ENCODE measurements at regions not wholly inside any gene's neighbourhood (a gene's known extent, or its start where the extent isn't known, plus 50 kb on each side); places are given as distances from the start of the nearest gene placed in this dataset.

DNA sequence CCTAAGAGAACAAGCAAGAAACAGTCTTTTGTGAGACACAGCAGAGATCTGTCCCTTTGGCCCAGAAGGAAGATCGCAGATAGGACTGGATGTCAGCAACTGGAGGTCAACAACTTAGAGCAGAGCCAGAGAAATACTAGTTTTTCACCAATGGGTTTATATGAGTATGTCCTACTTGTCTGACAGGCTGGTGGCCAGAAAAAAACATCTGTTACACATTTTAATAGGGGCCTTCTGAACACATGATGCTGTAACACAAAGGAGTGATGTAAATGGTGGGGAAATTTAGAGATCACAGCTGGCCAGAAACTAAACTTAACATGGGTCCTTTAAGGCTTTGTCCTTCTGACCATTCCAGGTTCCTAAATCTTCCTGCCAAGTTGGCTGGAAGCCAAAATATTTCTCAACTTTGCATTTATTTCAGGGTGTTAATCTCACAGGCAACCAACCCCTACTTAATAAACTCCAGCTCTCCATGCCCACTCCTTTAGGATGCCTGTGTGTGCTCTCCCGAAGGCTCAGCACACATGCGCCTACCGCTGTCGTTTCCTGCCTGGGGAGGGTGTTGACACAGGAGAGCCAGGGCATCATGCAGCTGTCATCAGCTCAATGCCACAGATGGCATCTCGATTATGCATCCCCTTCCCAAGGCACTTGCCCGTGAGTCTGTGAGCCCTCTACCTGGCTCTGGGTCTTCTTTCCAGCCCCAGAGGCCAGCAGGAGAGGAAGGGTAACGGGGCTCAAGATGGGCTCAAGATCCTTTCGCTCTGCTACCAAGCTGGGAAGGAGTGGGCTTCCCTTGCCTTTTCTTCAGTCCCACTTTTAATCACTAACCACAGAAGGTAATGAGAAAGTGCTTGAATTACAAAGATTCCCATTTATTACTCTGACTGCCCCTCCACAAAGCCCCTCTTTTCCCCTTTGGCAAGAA lies 252.5 kb downstream of the ETAA1 start:
- FAIRE-seq (no peak), DNase-seq (ENCODE audit: low spot score in 2 of 2) (no peak)

GRCh38 chr2:67650291-67651133 lies 253.4 kb downstream of the ETAA1 start:
- DNase-seq (ENCODE audit: low spot score in 2 of 2) (peak; percentile 3 to 32), FAIRE-seq (no peak)

DNA sequence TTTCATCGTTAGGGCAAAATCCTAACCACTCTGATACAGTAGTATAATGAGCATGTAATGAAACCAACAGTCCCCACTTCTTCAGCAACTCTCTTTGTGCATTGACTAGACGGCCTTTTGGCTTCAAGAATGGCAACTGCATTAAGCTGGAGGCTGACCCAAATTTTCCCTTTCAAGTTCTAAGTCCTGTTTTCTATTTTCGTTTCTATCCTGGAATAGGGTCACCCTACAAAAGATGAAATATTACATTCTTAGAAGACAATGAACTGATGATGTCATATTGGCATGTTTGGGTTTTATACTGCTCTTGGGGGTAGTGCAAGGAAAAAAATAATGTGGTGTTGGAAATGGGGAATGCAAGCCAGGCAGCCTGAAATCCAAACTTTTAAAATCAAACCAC lies 254.4 kb downstream of the ETAA1 start:
- FAIRE-seq (no peak), DNase-seq (ENCODE audit: low spot score in 2 of 2) (no peak)

DNA sequence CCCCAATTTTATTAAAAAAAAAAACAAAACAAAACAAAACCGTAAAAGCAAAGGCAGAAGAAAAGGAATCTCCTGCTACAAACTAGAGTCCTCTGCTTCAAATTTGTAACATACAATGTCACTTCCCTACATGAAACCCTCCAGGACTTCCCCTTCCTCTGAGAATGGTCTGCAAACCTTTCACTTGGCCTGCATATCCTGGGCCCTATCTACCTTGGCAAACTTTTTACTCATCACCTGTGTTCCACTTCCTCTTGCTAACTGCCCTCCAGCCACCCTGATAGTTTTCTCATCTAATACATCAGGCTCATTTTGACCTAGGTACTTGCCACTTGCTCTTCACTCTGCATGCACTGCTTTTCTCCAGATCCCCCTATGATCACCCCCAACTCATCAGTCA lies 255.5 kb downstream of the ETAA1 start:
- no peak for FAIRE-seq

DNA sequence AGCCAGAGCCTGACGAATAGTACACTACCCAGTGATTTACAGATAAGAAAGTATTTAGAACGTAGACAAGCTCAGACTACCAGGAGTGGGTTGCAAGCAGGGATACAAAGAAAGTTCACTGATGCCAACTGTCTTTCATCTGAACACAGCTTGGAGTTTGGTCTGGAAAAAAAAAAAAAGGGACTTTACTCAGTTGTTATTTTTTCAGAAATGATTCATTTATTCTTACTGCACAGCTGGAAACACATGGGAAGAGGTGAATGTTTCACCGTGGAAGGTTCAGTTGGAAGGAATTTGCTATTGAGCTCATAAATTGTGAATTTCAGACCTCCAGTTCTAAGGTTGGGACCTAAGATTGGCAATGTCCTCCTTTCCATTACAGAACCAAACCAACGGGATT lies 259.7 kb downstream of the ETAA1 start:
- DNase-seq (ENCODE audit: low spot score in 2 of 2) (no peak), FAIRE-seq (no peak)

More for the DNA sequence above, 255.5 kb downstream of the ETAA1 start:
- DNase-seq (ENCODE audit: low spot score in 2 of 2), result no peak

GRCh38 chr2:67658820-67659219 lies 261.7 kb downstream of the ETAA1 start:
- DNase-seq (ENCODE audit: low spot score in 2 of 2) (no peak), FAIRE-seq (no peak)

DNA sequence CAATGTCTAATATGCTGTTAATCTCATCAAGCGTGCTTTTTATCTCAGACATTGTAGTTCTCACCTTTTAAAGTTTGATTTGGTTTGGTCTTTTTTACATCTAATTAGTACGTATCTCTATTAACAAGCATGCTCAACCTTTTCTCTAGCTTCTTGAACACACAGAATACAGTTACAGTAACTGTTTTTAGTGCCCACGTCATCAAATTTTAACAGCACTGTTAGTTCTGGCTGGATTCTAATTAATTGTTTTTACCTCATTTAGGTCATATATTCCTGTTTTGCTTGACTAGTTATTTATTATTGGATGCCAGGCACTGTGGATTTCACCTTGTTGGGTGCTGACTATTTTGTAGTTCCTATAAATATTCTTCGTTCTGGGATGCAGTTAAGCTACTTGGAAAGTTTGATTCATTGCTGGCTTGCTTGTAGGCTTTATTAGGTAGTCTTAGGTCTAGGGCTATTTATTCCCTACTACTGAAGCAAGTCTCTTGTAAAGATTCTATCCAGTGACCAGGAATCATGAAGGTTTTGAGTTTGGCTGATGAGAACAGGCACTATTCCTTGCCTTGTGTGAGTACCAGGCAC lies 263.0 kb downstream of the ETAA1 start:
- FAIRE-seq, result no peak
- no peak for DNase-seq (ENCODE audit: low spot score in 2 of 2)

- FAIRE-seq, result no peak
Observed at GRCh38 chr2:67660871-67661270, 263.7 kb downstream of the ETAA1 start.

GRCh38 chr2:67662222-67662621 lies 265.1 kb downstream of the ETAA1 start:
- FAIRE-seq, result no peak

More at GRCh38 chr2:67660871-67661270, 263.7 kb downstream of the ETAA1 start:
- DNase-seq (ENCODE audit: low spot score in 2 of 2), result no peak

DNA sequence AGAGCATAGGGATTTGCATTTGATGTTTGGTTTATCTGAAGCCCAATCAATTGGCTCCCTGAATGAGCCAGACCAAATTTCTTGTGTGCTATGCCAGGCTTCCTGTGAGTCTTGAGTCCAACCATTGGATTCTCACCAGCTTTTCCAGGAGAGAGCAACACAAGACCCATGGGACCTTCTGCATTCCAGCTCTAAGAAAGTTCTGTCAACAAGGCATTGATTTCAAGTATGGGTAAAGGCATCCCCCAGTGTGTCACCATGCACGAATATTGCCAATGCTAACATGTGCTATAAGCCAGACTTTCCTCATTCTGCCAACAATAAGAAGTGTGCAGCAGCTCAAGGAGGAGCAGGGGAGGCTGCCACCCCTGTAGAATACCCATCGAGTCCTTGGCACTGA lies 266.6 kb downstream of the ETAA1 start:
- FAIRE-seq (no peak), DNase-seq (ENCODE audit: low spot score in 2 of 2) (no peak)

More at GRCh38 chr2:67662222-67662621, 265.1 kb downstream of the ETAA1 start:
- no peak for DNase-seq (ENCODE audit: low spot score in 2 of 2)

DNA sequence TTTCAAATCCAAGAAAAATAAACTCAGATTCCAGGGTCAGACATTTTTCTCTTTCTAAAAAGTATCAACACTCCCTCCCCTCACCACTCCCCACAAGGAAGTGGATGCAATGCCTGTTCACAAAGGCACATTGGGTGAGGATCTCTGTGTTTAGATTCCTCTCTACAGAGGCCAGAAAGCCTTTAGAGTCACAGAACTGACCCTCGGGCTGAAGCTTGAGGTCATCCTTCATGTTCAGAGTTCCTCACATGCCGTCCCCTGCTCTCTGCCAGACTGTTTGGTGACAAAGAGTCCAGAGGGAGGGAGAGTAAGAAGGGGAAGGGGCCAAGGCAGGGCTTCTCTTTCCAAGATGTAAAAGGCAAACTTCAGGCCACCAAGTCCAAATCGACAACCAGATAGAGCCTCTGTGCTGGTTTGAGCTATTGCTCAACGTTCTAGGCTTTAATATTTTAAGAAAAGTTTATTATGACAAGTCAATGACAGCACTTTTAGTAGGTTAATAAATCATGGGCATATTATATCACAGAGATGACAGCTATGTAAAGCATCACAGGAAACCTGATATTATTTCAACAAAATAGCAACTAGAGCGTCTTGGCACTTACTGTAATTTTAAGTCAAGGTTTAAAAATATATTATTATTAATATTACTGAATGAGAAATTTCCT lies 269.4 kb downstream of the ETAA1 start:
- DNase-seq (ENCODE audit: low spot score in 2 of 2) (no peak), FAIRE-seq (no peak)

DNA sequence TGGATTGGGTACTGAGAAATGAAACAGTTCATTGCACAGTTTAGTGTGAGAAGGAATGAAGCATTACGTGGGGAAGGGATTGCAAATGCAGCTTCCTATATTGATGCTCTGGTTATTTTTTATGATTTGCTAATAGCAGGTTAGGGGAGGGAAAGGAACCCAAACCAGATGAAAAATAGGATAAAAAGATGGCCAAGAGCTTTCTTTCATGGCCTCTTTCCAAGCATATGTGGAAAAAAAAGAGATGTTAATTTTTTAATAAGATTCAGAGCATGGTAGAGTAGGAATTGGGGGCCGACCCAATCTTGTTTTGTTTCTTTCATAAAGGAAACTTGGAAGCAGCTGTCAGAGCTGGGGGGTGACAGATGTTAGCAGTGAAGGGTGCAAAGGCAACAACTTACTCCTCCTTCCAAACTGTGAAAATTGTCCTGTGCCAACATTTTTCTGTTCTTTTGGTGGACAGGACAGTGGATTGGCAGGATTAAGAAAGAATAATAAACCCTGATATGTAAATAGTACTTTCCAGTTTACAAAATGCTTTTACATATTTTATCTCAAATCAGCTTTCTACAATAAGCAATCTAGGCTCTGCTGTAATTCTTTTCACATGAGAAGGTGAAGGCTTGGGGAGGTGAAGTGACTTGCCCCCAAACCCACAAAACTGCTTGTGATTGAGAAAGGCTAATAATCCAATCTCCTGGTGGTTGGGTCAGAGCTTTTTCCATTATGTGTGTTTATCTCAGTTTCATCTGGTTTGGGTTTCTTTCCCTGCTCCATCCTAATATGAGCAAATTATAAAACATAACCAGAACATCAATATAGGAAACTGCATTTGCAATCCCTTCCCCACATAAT lies 270.1 kb downstream of the ETAA1 start:
- no peak for FAIRE-seq
- DNase-seq (ENCODE audit: low spot score in 2 of 2), result no peak

GRCh38 chr2:67668538-67668937 lies 271.4 kb downstream of the ETAA1 start:
- FAIRE-seq, result no peak

DNA sequence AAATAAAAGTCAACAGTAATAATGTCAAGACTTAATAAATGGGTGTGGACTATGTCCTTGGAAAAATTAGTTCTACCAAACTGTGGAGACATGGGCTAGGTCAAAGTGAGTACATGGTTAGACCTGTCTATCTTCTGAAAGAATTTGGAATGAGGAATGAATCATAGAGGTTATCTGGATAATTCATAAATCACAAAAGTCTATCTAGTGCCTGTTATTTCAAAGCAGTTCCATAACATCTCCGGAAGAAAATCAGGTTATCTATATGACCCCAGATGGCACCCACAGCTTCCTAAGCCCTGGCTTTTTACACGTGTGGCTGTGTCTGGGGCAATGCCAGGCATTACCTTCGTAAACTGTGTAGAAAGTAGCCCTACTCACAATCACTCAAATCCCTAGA lies 272.0 kb downstream of the ETAA1 start:
- DNase-seq (ENCODE audit: low spot score in 2 of 2), result no peak
- no peak for FAIRE-seq

More at GRCh38 chr2:67668538-67668937, 271.4 kb downstream of the ETAA1 start:
- no peak for DNase-seq (ENCODE audit: low spot score in 2 of 2)

- DNase-seq (ENCODE audit: low spot score in 2 of 2) (no peak), FAIRE-seq (no peak)
Observed at GRCh38 chr2:67669766-67670165, 272.6 kb downstream of the ETAA1 start.

DNA sequence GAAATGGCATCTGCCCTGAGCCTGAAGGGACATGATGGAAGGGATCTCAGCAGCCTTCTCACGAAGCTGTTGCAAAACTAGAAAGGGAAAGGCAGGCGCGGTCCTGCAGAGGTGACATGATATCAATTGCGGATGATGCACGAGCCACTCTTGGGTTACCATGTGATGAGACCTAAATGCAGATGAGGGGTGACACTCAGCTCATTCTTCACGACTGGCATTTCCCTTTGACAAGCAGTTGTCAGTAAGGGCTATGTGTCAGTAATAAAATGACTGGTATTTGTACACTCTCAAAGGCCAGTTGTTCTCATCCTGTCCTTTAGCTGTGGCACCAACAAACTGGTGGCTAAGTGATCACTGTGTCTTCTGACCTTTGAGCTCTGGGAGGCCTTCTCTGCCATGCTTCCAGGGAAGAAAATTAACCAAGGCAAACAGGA lies 273.6 kb downstream of the ETAA1 start:
- FAIRE-seq, result no peak
- DNase-seq (ENCODE audit: low spot score in 2 of 2), result no peak

- FAIRE-seq, result no peak
Observed at GRCh38 chr2:67671464-67672450, 274.6 kb downstream of the ETAA1 start.

DNA sequence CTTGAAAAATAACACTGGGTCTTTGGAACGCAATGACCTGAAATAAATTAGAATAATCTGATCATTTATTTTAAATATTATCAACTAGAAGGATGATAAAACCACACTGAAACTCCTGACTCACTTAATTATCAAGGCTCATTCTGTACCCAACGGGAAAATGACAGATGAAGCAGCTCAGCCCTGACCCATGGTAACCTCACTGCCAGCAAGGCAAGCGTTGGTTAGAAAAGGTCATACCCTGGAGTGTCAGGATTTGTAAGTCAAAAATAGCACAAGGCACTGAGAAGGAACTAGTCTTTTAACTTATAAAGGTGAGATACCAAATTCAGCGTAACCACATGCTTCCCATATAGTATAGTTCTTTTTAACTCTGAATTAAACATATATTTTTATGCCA lies 277.5 kb downstream of the ETAA1 start:
- DNase-seq (ENCODE audit: low spot score in 2 of 2), result no peak
- FAIRE-seq, result no peak

More at GRCh38 chr2:67671464-67672450, 274.6 kb downstream of the ETAA1 start:
- no peak for DNase-seq (ENCODE audit: low spot score in 2 of 2)

Data from frontal cortex (tissue), 3 donors.